Left ventricle myocardium inferior (tissue), 1 donor: ENCODE measurements at regions not wholly inside any gene's neighbourhood (a gene's known extent, or its start where the extent isn't known, plus 50 kb on each side); places are given as distances from the start of the nearest gene placed in this dataset.

Source experiments
- DNase-seq: peaks from one replicate; pipeline ENCODE4 v3.0.0-alpha.2; 2020
- H3K27ac ChIP-seq: fragments of 200-600 bp; replicated peaks from 2 replicates; pipeline ENCODE4 v1.8.0; 2021
- H3K27me3 ChIP-seq: fragments of 200-600 bp; 2 replicates; pipeline ENCODE4 v1.8.0; 2021; ENCODE audit warnings: low read depth
- H3K36me3 ChIP-seq: fragments of 200-600 bp; 2 replicates; pipeline ENCODE4 v1.8.0; 2021
- H3K4me1 ChIP-seq: fragments of 200-600 bp; 2 replicates; pipeline ENCODE4 v1.8.0; 2021
- H3K4me3 ChIP-seq: fragments of 200-600 bp; 2 replicates; pipeline ENCODE4 v1.8.0; 2021; ENCODE audit warnings: mild to moderate bottlenecking, moderate library complexity
- H3K9me3 ChIP-seq: fragments of 200-600 bp; replicated peaks from 2 replicates; pipeline ENCODE4 v1.8.0; 2021
- intact Hi-C: fragments of 100-400 bp; cut with micrococcal nuclease; formaldehyde crosslinking; loops from one replicate; pipeline ENCODE4 v1.11.0; 2022
- TF ChIP-seq, protein P1 (sequence below): fragments of 200-600 bp; IDR thresholded peaks from 2 replicates; pipeline ENCODE4 v1.8.0; 2021; ENCODE audit warnings: antibody characterized with exemption, mild to moderate bottlenecking, borderline replicate concordance
- donor health status: DM: no; HTN: yes; CAD: no; lungs with severe emphysema.

- DNase-seq, result no peak
- TF ChIP-seq, protein P1, sequence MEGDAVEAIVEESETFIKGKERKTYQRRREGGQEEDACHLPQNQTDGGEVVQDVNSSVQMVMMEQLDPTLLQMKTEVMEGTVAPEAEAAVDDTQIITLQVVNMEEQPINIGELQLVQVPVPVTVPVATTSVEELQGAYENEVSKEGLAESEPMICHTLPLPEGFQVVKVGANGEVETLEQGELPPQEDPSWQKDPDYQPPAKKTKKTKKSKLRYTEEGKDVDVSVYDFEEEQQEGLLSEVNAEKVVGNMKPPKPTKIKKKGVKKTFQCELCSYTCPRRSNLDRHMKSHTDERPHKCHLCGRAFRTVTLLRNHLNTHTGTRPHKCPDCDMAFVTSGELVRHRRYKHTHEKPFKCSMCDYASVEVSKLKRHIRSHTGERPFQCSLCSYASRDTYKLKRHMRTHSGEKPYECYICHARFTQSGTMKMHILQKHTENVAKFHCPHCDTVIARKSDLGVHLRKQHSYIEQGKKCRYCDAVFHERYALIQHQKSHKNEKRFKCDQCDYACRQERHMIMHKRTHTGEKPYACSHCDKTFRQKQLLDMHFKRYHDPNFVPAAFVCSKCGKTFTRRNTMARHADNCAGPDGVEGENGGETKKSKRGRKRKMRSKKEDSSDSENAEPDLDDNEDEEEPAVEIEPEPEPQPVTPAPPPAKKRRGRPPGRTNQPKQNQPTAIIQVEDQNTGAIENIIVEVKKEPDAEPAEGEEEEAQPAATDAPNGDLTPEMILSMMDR, result no peak
- H3K36me3 ChIP-seq, result no peaks in the 10 kb centered on the region
- no peaks in the 10 kb centered on the region for H3K4me1 ChIP-seq
- no peak overlapping the region for H3K4me3 ChIP-seq
- H3K27me3 ChIP-seq, result no peaks in the 10 kb centered on the region
- H3K9me3 ChIP-seq, result peaks cover 45% of the 10 kb centered on the region
- intact Hi-C loops, result no loop called here
- no peak overlapping the region for H3K27ac ChIP-seq
Measured at GRCh38 chr6:91941838-91942237, 1355.0 kb upstream of the MAP3K7 start.

DNA sequence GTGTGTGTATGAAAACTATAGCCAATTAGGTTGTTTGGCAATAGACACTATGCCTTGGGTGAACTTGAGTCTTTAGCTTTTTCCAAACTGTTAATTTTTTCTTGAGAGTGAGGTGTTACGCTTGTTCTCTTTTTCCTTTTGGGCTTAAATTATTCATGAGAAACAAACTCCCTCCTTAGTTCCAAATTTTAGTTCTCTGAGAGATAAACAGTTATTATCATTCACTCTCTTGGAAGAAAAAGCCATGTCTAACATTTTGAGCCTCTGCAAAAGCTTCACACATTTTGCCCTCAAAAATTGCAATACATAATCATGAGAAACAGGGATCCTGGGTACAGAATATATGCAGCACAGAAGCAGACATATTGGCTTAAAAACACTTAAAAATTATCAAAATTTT, 1353.9 kb upstream of the MAP3K7 start:
- Histone ChIP-seq H3K36me3 (no peaks in the 10 kb centered on the region), H3K27ac (no peak overlapping the region), H3K4me1 (no peaks in the 10 kb centered on the region), H3K9me3 (peaks cover 35% of the 10 kb centered on the region), H3K4me3 (no peak overlapping the region), H3K27me3 (no peaks in the 10 kb centered on the region)
- no peak for DNase-seq
- TF ChIP-seq, protein P1, result no peak
- intact Hi-C loops, result no loop called here

- no peak overlapping the region for H3K4me3 ChIP-seq
- TF ChIP-seq, protein P1, result no peak
- H3K9me3 ChIP-seq, result peaks cover 27% of the 10 kb centered on the region
- no peak for DNase-seq
- H3K4me1 ChIP-seq, result no peaks in the 10 kb centered on the region
- intact Hi-C loops, result no loop called here
- H3K27me3 ChIP-seq, result no peaks in the 10 kb centered on the region
- no peak overlapping the region for H3K27ac ChIP-seq
- H3K36me3 ChIP-seq, result no peaks in the 10 kb centered on the region
Measured at GRCh38 chr6:91926827-91927226, 1340.0 kb upstream of the MAP3K7 start.

DNA sequence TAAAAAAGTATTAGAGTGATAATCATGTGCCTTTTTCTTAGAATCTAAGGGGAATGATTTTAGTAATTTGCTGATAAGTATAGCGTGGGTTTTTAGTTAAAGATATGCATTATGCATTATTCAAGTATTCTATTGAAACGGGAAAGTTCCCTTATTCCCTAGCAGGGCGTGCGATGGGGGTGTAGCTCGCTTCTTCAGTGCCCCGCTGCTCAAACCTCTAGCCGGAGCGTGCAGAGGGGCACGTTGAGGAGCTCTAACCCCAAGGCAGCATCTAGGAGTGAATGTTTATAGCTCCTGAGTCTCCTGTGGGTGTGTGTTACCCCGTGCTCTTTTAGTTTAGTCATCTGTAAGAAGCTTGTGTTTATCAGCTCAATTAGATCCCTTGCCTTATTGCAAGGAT, 1339.5 kb upstream of the MAP3K7 start:
- intact Hi-C loops, result no loop called here
- no peaks in the 10 kb centered on the region for H3K36me3 ChIP-seq
- no peaks in the 10 kb centered on the region for H3K4me1 ChIP-seq
- H3K27me3 ChIP-seq, result no peaks in the 10 kb centered on the region
- peaks cover 29% of the 10 kb centered on the region for H3K9me3 ChIP-seq
- no peak for DNase-seq
- no peak overlapping the region for H3K4me3 ChIP-seq
- TF ChIP-seq, protein P1, result no peak
- H3K27ac ChIP-seq, result no peak overlapping the region

DNA sequence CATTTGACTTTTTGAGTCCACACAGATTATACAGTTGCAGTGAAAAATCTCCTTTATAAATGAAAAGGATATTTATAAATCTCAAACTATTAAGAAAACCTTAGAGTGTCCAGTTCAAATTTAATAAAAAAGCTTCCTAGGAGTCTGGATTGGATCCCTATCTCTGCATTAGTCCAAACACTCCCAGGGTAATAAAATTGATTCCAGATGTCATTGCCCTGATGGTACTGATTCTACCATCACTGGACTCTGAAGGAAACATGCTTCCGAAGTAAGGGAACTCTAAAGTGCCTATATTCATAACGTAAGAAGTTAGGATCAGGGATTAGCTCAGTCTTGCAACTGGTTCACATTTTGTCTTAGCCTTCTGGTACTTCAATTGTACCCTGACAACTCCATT, 1325.1 kb upstream of the MAP3K7 start:
- Histone ChIP-seq H3K27ac (no peak overlapping the region), H3K4me3 (no peak overlapping the region), H3K9me3 (peaks cover 24% of the 10 kb centered on the region), H3K36me3 (no peaks in the 10 kb centered on the region), H3K27me3 (no peaks in the 10 kb centered on the region), H3K4me1 (no peaks in the 10 kb centered on the region)
- no peak for DNase-seq
- TF ChIP-seq, protein P1, result no peak
- intact Hi-C loops, result no loop called here

GRCh38 chr6:91904586-91905164, 1317.8 kb upstream of the MAP3K7 start:
- no peak overlapping the region for H3K4me3 ChIP-seq
- no peaks in the 10 kb centered on the region for H3K27me3 ChIP-seq
- TF ChIP-seq, protein P1, result no peak
- DNase-seq, result no peak
- intact Hi-C loops, result no loop called here
- no peak overlapping the region for H3K27ac ChIP-seq
- no peaks in the 10 kb centered on the region for H3K4me1 ChIP-seq
- H3K9me3 ChIP-seq, result peaks cover 15% of the 10 kb centered on the region
- no peaks in the 10 kb centered on the region for H3K36me3 ChIP-seq
